Gastrocnemius medialis (tissue), 4 donors: ENCODE measurements at regions not wholly inside any gene's neighbourhood (a gene's known extent, or its start where the extent isn't known, plus 50 kb on each side); places are given as distances from the start of the nearest gene placed in this dataset.

Experiments
- ATAC-seq, 2 donors: fragments of 150-250 bp; one replicate each; pipeline ENCODE4 v1.9.1; 2016
- DNase-seq, 2 donors: peaks; one replicate each; pipeline ENCODE4 v3.0.0-alpha.2; 2019
- H3K27ac ChIP-seq, 4 donors: fragments of 200-600 bp; sonication (generic); 1 replicate in 1 of 4; 2 replicates in 3 of 4; pipeline ENCODE4 v1.5.1; 2016 to 2018; ENCODE audit warnings: mild to moderate bottlenecking in 2 of 4, moderate library complexity in 1 of 4
- H3K27me3 ChIP-seq, 3 donors: fragments of 200-600 bp; sonication (generic) in 2 of 3; 1 replicate in 1 of 3; 2 replicates in 2 of 3; pipeline versions ENCODE4 v1.5.1 to v1.6.0; 2016 to 2019; ENCODE audit warnings: mild to moderate bottlenecking in 1 of 3, moderate library complexity in 1 of 3
- H3K36me3 ChIP-seq, 2 donors: fragments of 200-600 bp; sonication (generic) in 1 of 2; one replicate each; pipeline ENCODE4 v1.5.1; 2017 to 2018
- H3K4me1 ChIP-seq, 2 donors: fragments of 200-600 bp; sonication (generic) in 1 of 2; one replicate each; pipeline ENCODE4 v1.5.1; 2016 to 2017; ENCODE audit warnings: mild to moderate bottlenecking in 2 of 2
- H3K4me3 ChIP-seq, 4 donors: fragments of 200-600 bp; sonication (generic) in 3 of 4; 1 replicate in 1 of 4; 2 replicates in 3 of 4; pipeline ENCODE4 v1.5.1; 2016 to 2019; ENCODE audit warnings: mild to moderate bottlenecking in 2 of 4
- H3K9me3 ChIP-seq, 3 donors: fragments of 200-600 bp; sonication (generic) in 2 of 3; 1 replicate in 1 of 3; 2 replicates in 2 of 3; pipeline ENCODE4 v1.5.1; 2016 to 2019
- CTCF ChIP-seq, 5 experiments: fragments of 450-650 bp in 3 of 5; fragments of 200-600 bp in 2 of 5; sonication (generic) in 2 of 5; IDR thresholded peaks in 4 of 5; conservative IDR thresholded peaks in 1 of 5; 1 replicate in 4 of 5; 2 replicates in 1 of 5; pipeline ENCODE4 v1.5.1; 2016 to 2019; ENCODE audit warnings: antibody characterized with exemption in 5 of 5, mild to moderate bottlenecking in 3 of 5, moderate library complexity in 3 of 5
- POLR2A ChIP-seq, 2 donors: fragments of 450-650 bp; IDR thresholded peaks; one replicate each; pipeline ENCODE4 v1.6.1; 2017; ENCODE audit warnings: antibody characterized with exemption in 2 of 2, mild to moderate bottlenecking in 2 of 2, moderate library complexity in 2 of 2
- in situ Hi-C, 4 donors: fragments of 200-750 bp; cut with MboI; loops; one replicate each; pipeline versions ENCODE4 v1.15.0 to v1.8.0; 2017; ENCODE audit warnings: low sequenced_read_pairs in 4 of 4
- intact Hi-C: fragments of 100-400 bp; cut with DNase I; formaldehyde crosslinking; loops from one replicate; pipeline ENCODE4 v1.15.1; 2023; ENCODE audit warnings: low total_unique reads

GRCh38 chr6:6769466-6769865 lies 180.9 kb downstream of the LY86 start:
- Histone ChIP-seq H3K4me3 (no peak overlapping the region), H3K27ac (no peak overlapping the region), H3K27me3 (no peaks in the 10 kb centered on the region), H3K36me3 (no peaks in the 10 kb centered on the region), H3K4me1 (peaks cover 16 to 25% of the 10 kb centered on the region in 2 donors), H3K9me3 (no peaks in the 10 kb centered on the region)
- TF ChIP-seq POLR2A (IDR thresholded peaks at IDR 0.05) (no peak), CTCF (IDR thresholded peaks at IDR 0.05 in 4 of 5, conservative IDR thresholded peaks at IDR 0.05 in 1 of 5) (no peak)
- in situ Hi-C loops = no loop called here
- DNase-seq (no peak), ATAC-seq (no peak)
- intact Hi-C loops = loop anchor here (5.0 kb wide), 1 partner anchor 43 kb away; no protein-coding TSS in a partner anchor

GRCh38 chr6:6771224-6771945 lies 182.9 kb downstream of the LY86 start:
- H3K27ac ChIP-seq = no peak overlapping the region
- H3K4me3 ChIP-seq = no peak overlapping the region
- peaks cover 8% of the 10 kb centered on the region in 2 donors for H3K4me1 ChIP-seq
- intact Hi-C loops = no loop called here
- TF ChIP-seq CTCF (IDR thresholded peaks at IDR 0.05 in 4 of 5, conservative IDR thresholded peaks at IDR 0.05 in 1 of 5) (no peak), POLR2A (IDR thresholded peaks at IDR 0.05) (no peak)
- no peaks in the 10 kb centered on the region for H3K9me3 ChIP-seq
- no peaks in the 10 kb centered on the region for H3K36me3 ChIP-seq
- in situ Hi-C loops = no loop called here
- DNase-seq (no peak), ATAC-seq (no peak)
- no peaks in the 10 kb centered on the region for H3K27me3 ChIP-seq

- ATAC-seq (no peak), DNase-seq (no peak)
- H3K4me1 ChIP-seq = peaks cover 4% of the 10 kb centered on the region in 2 donors
- intact Hi-C loops = no loop called here
- in situ Hi-C loops = no loop called here
- TF ChIP-seq CTCF (IDR thresholded peaks at IDR 0.05 in 4 of 5, conservative IDR thresholded peaks at IDR 0.05 in 1 of 5) (no peak), POLR2A (IDR thresholded peaks at IDR 0.05) (no peak)
- no peaks in the 10 kb centered on the region for H3K36me3 ChIP-seq
- H3K27me3 ChIP-seq = no peaks in the 10 kb centered on the region
- H3K27ac ChIP-seq = no peak overlapping the region
- no peaks in the 10 kb centered on the region for H3K9me3 ChIP-seq
- H3K4me3 ChIP-seq = no peak overlapping the region
Observed at GRCh38 chr6:6771964-6772363, 183.4 kb downstream of the LY86 start.

GRCh38 chr6:6772751-6773150 lies 184.2 kb downstream of the LY86 start:
- intact Hi-C loops = no loop called here
- Histone ChIP-seq H3K36me3 (no peaks in the 10 kb centered on the region), H3K4me1 (peaks cover 0 to 4% of the 10 kb centered on the region in 2 donors), H3K4me3 (no peak overlapping the region), H3K9me3 (no peaks in the 10 kb centered on the region), H3K27me3 (no peaks in the 10 kb centered on the region), H3K27ac (no peak overlapping the region)
- ATAC-seq = no peak
- TF ChIP-seq POLR2A (IDR thresholded peaks at IDR 0.05) = no peak
- no peak for TF ChIP-seq CTCF (IDR thresholded peaks at IDR 0.05 in 4 of 5, conservative IDR thresholded peaks at IDR 0.05 in 1 of 5)
- in situ Hi-C loops = no loop called here
- DNase-seq = no peak

- Histone ChIP-seq H3K36me3 (no peaks in the 10 kb centered on the region), H3K27me3 (no peaks in the 10 kb centered on the region), H3K4me3 (no peak overlapping the region), H3K27ac (no peak overlapping the region), H3K9me3 (no peaks in the 10 kb centered on the region), H3K4me1 (peaks cover 0 to 4% of the 10 kb centered on the region in 2 donors)
- no peak for DNase-seq
- ATAC-seq = no peak
- in situ Hi-C loops (no loop called here), intact Hi-C loops (no loop called here)
- TF ChIP-seq POLR2A (IDR thresholded peaks at IDR 0.05) (no peak), CTCF (IDR thresholded peaks at IDR 0.05 in 4 of 5, conservative IDR thresholded peaks at IDR 0.05 in 1 of 5) (no peak)
Observed at GRCh38 chr6:6775074-6775473, 186.6 kb downstream of the LY86 start.
